Stimulated activated naive CD4-positive, alpha-beta T cell (primary cell): ENCODE measurements at regions not wholly inside any gene's neighbourhood (a gene's known extent, or its start where the extent isn't known, plus 50 kb on each side); places are given as distances from the start of the nearest gene placed in this dataset.

Experiments
- DNase-seq, 6 experiments: peaks; one replicate each; lab custom pipeline; 2025; lab: John Stamatoyannopoulos, UW

- no peak for DNase-seq
Measured at GRCh38 chr15:38672273-38672672, 107.7 kb upstream of the RASGRP1 start.

GRCh38 chr15:38672814-38673670 is 108.4 kb upstream of the RASGRP1 start:
- DNase-seq: peak in 2 of 6 experiments; percentile 8 to 21

GRCh38 chr15:38674448-38674847 is 109.8 kb upstream of the RASGRP1 start:
- DNase-seq: no peak

- no peak for DNase-seq
Measured at GRCh38 chr15:38678281-38678680, 113.7 kb upstream of the RASGRP1 start.

GRCh38 chr15:38680775-38681174 is 116.2 kb upstream of the RASGRP1 start:
- no peak for DNase-seq

GRCh38 chr15:38682363-38682762 is 117.7 kb upstream of the RASGRP1 start:
- DNase-seq: no peak

GRCh38 chr15:38682861-38683260 is 118.2 kb upstream of the RASGRP1 start:
- DNase-seq: no peak

GRCh38 chr15:38683382-38684242 is 119.0 kb upstream of the RASGRP1 start:
- DNase-seq: peak; percentile 23 to 76 (median 52)

- peak in 2 of 6 experiments; percentile 26 to 32 for DNase-seq
Measured at GRCh38 chr15:38684440-38685010, 119.9 kb upstream of the RASGRP1 start.

- DNase-seq: peak; percentile 18 to 85 (median 59)
Measured at GRCh38 chr15:38685686-38686339, 121.2 kb upstream of the RASGRP1 start.

- DNase-seq: peak in 1 of 6 experiments; percentile 14
Measured at GRCh38 chr15:38687340-38687739, 122.7 kb upstream of the RASGRP1 start.

- DNase-seq: no peak
Measured at GRCh38 chr15:38687775-38688495, 123.3 kb upstream of the RASGRP1 start.

GRCh38 chr15:38688761-38689160 is 124.1 kb upstream of the RASGRP1 start:
- DNase-seq: peak in 3 of 6 experiments; percentile 6 to 22 (median 17)

- no peak for DNase-seq
Measured at GRCh38 chr15:38689522-38689921, 124.9 kb upstream of the RASGRP1 start.

- peak in 2 of 6 experiments; percentile 52 to 57 for DNase-seq
Measured at GRCh38 chr15:38690216-38690615, 125.6 kb upstream of the RASGRP1 start.

- DNase-seq: peak; percentile 49 to 90 (median 73)
Measured at GRCh38 chr15:38690719-38691332, 126.2 kb upstream of the RASGRP1 start.

- DNase-seq: no peak
Measured at GRCh38 chr15:38691377-38691776, 126.8 kb upstream of the RASGRP1 start.

- DNase-seq: no peak
Measured at GRCh38 chr15:38691965-38692788, 127.6 kb upstream of the RASGRP1 start.

GRCh38 chr15:38692789-38693062 is 128.1 kb upstream of the RASGRP1 start:
- DNase-seq: no peak
